IMR-90 (cell line): ENCODE measurements at regions not wholly inside any gene's neighbourhood (a gene's known extent, or its start where the extent isn't known, plus 50 kb on each side); places are given as distances from the start of the nearest gene placed in this dataset.
"Not testable (repeated sequence)": the region's sequence is repeated elsewhere in the genome, so short reads cannot be mapped to it uniquely, and the experiment has no call there.

Source experiments
- ATAC-seq: fragments of 200-7000 bp; cut with Tn5 transposase; 2 replicates; pipeline ENCODE4 v1.9.1; 2020; ENCODE audit warnings: low read depth, mild to moderate bottlenecking, moderate library complexity
- BruUV-seq: library from RNA; stranded (reverse); fragments of 400-500 nt; replicated peaks from 2 replicates; lab custom pipeline; 2021; lab: Mats Ljungman, UMichigan
- CTCF ChIA-PET: fragments of 300-600 bp; formaldehyde crosslinking; extraction: SDS; loops from one replicate; lab custom pipeline; 2021; ENCODE audit warnings: antibody characterized with exemption; lab: Yijun Ruan, JAX
- POLR2A ChIA-PET: fragments of 300-600 bp; sonication (Branson Sonifier 250); formaldehyde crosslinking; loops from one replicate; lab custom pipeline; 2022; ENCODE audit warnings: antibody characterized with exemption; ENCODE audit not compliant: unreplicated experiment; lab: Charles Lee
- DNase-seq: peaks from one replicate; pipeline ENCODE4 v3.0.0; 2013
- H2AFZ ChIP-seq: replicated peaks from 2 replicates; pipeline ENCODE3; 2013; ENCODE audit warnings: low read length, mild to moderate bottlenecking; ENCODE audit not compliant: poor library complexity
- H2AK5ac ChIP-seq: 2 replicates; pipeline ENCODE4 v1.6.1; 2013; ENCODE audit warnings: low read depth, low read length, inconsistent platforms
- H2AK9ac ChIP-seq: replicated peaks from 2 replicates; pipeline ENCODE3; 2013; ENCODE audit warnings: mild to moderate bottlenecking, low read depth, low read length, moderate library complexity; ENCODE audit not compliant: poor library complexity
- H2BK120ac ChIP-seq: 2 replicates; pipeline ENCODE4 v1.6.1; 2013; ENCODE audit warnings: low read depth, low read length, inconsistent platforms
- H2BK15ac ChIP-seq: 3 replicates; pipeline ENCODE4 v1.6.1; 2013; ENCODE audit warnings: low read depth, low read length, inconsistent platforms
- H2BK20ac ChIP-seq: 2 replicates; pipeline ENCODE4 v1.6.1; 2013; ENCODE audit warnings: low read depth, mild to moderate bottlenecking, inconsistent platforms, low read length, moderate library complexity
- H2BK5ac ChIP-seq: 2 replicates; pipeline ENCODE4 v1.6.1; 2013; ENCODE audit warnings: mild to moderate bottlenecking, low read depth, low read length, inconsistent platforms; ENCODE audit not compliant: poor library complexity, severe bottlenecking
- H3K14ac ChIP-seq: replicated peaks from 2 replicates; pipeline ENCODE4 v1.6.1; 2013; ENCODE audit warnings: low read depth, low read length, inconsistent platforms
- H3K18ac ChIP-seq: 2 replicates; pipeline ENCODE4 v1.6.1; 2013; ENCODE audit warnings: low read depth, low read length, control low read depth
- H3K23ac ChIP-seq: 2 replicates; pipeline ENCODE4 v1.6.1; 2013; ENCODE audit warnings: low read depth, low read length, inconsistent platforms
- H3K27ac ChIP-seq: 2 replicates; pipeline ENCODE4 v1.5.1; 2013; ENCODE audit warnings: mild to moderate bottlenecking, control low read depth, low read length; ENCODE audit not compliant: insufficient read depth
- H3K27me3 ChIP-seq: 2 replicates; pipeline ENCODE4 v1.6.1; 2013; ENCODE audit warnings: low read length; ENCODE audit not compliant: control insufficient read depth, insufficient read depth
- H3K36me3 ChIP-seq: 2 replicates; pipeline ENCODE4 v1.6.1; 2013; ENCODE audit warnings: low read length, mixed read lengths; ENCODE audit not compliant: control insufficient read depth, insufficient read depth
- H3K4ac ChIP-seq: 2 replicates; pipeline ENCODE4 v1.6.1; 2013; ENCODE audit warnings: low read depth, low read length, inconsistent platforms
- H3K4me1 ChIP-seq: 2 replicates; pipeline ENCODE4 v1.6.1; 2013; ENCODE audit warnings: low read length, mixed read lengths; ENCODE audit not compliant: control insufficient read depth, insufficient read depth
- H3K4me2 ChIP-seq: 2 replicates; pipeline ENCODE4 v1.6.1; 2013; ENCODE audit warnings: low read depth, mild to moderate bottlenecking, control low read depth, low read length, moderate library complexity
- H3K4me3 ChIP-seq: 2 replicates; pipeline ENCODE4 v1.5.1; 2013; ENCODE audit warnings: low read depth, mild to moderate bottlenecking, control low read depth, low read length, moderate library complexity; ENCODE audit not compliant: insufficient read depth
- H3K56ac ChIP-seq: 2 replicates; pipeline ENCODE4 v1.6.1; 2013; ENCODE audit warnings: low read length, inconsistent platforms; ENCODE audit not compliant: insufficient read depth; ENCODE audit errors: extremely low read depth
- H3K79me1 ChIP-seq, 2 experiments: 2 replicates each; pipeline ENCODE4 v1.6.1; 2013; ENCODE audit warnings: low read length in 2 of 2, inconsistent platforms in 1 of 2, low read depth in 1 of 2
- H3K9ac ChIP-seq: 2 replicates; pipeline ENCODE4 v1.6.1; 2013; ENCODE audit warnings: low read depth, low read length, control low read depth
- H3K9me1 ChIP-seq: 2 replicates; pipeline ENCODE4 v1.6.1; 2013; ENCODE audit warnings: low read length, inconsistent platforms; ENCODE audit not compliant: insufficient read depth
- H3K9me3 ChIP-seq: 2 replicates; pipeline ENCODE4 v1.6.1; 2013; ENCODE audit warnings: low read length; ENCODE audit not compliant: control insufficient read depth, insufficient read depth
- H4K20me1 ChIP-seq: 2 replicates; pipeline ENCODE4 v1.6.1; 2013; ENCODE audit warnings: low read length, inconsistent platforms; ENCODE audit not compliant: insufficient read depth
- H4K5ac ChIP-seq: 2 replicates; pipeline ENCODE4 v1.6.1; 2013; ENCODE audit warnings: mild to moderate bottlenecking, low read depth, low read length, control low read depth
- H4K8ac ChIP-seq, 2 experiments: 2 replicates each; pipeline ENCODE4 v1.6.1; 2013; ENCODE audit warnings: low read depth in 2 of 2, low read length in 2 of 2, control low read depth in 1 of 2, inconsistent platforms in 1 of 2
- H4K91ac ChIP-seq: 2 replicates; pipeline ENCODE4 v1.6.1; 2013; ENCODE audit warnings: low read depth, low read length, inconsistent platforms; ENCODE audit not compliant: insufficient read depth
- CHD1 ChIP-seq: IDR thresholded peaks from 2 replicates; pipeline ENCODE4 v1.6.1; 2012; ENCODE audit warnings: low read depth, low read length, improper control_type of control experiment
- MAFK ChIP-seq: IDR thresholded peaks from 2 replicates; pipeline ENCODE4 v1.6.1; 2012; ENCODE audit warnings: low read depth, low read length, improper control_type of control experiment
- POLR2A ChIP-seq: IDR thresholded peaks from 2 replicates; pipeline ENCODE4 v1.6.1; 2012; ENCODE audit warnings: mild to moderate bottlenecking, low read depth, low read length
- WGBS, 2 experiments: methylation state at CpG; one replicate each; pipeline versions ENCODE4 v1.1.5 to v1.1.7; 2013; ENCODE audit warnings: missing lambda C conversion rate in 2 of 2; ENCODE audit not compliant: insufficient read length in 1 of 2; ENCODE audit errors: extremely low coverage in 2 of 2; 5-methylcytosine and 5-hydroxymethylcytosine counted together
- dilution Hi-C: fragments of 300-500 bp; cut with HindIII; formaldehyde crosslinking; loops from one replicate; pipeline ENCODE4 v1.14.3; 2018; ENCODE audit warnings: low sequenced_read_pairs; ENCODE audit not compliant: unreplicated experiment
- in situ Hi-C: fragments of 300-500 bp; cut with MboI; formaldehyde crosslinking; loops from 3 replicates; pipeline ENCODE4 v1.14.3; 2019; ENCODE audit warnings: low sequenced_read_pairs, inconsistent platforms, mixed read lengths
- intact Hi-C: fragments of 100-400 bp; cut with micrococcal nuclease; formaldehyde crosslinking; loops from 2 replicates; pipeline ENCODE4 v1.10.0; 2022

- in situ Hi-C loops (no loop called here), intact Hi-C loops (no loop called here), dilution Hi-C loops (no loop called here)
- Histone ChIP-seq H3K4me2 (no peak overlapping the region), H4K5ac (no peak overlapping the region), H3K4ac (no peak overlapping the region), H3K23ac (no peak overlapping the region), H4K20me1 (no peaks in the 10 kb centered on the region), H3K4me1 (peaks cover 4% of the 10 kb centered on the region; the same call in 1 of the 2 replicates), H3K56ac (no peak overlapping the region), H3K27ac (no peak overlapping the region), H3K9me3 (no peaks in the 10 kb centered on the region), H2AFZ (no peak overlapping the region), H2BK120ac (no peak overlapping the region), H3K27me3 (no peaks in the 10 kb centered on the region), H2BK5ac (no peak overlapping the region), H4K91ac (no peak overlapping the region), H3K4me3 (no peak overlapping the region), H3K18ac (no peak overlapping the region; the same call in 1 of the 2 replicates), H2AK5ac (no peak overlapping the region), H3K14ac (no peak overlapping the region), H2BK15ac (no peak overlapping the region), H4K8ac (no peak overlapping the region), H3K9ac (no peak overlapping the region), H2BK20ac (no peak overlapping the region), H2AK9ac (no peak overlapping the region), H3K36me3 (no peaks in the 10 kb centered on the region), H3K79me1 (no peaks in the 10 kb centered on the region), H3K9me1 (peaks cover 5% of the 10 kb centered on the region)
- no CpG with 5 or more reads among the region's 3 CpGs for WGBS, 2 experiments
- no peak for TF ChIP-seq CHD1
- no peak for TF ChIP-seq MAFK
- TF ChIP-seq POLR2A, result no peak
- ChIA-PET CTCF (no interaction called here), POLR2A (no interaction called here)
- ATAC-seq (peak; percentile 53), DNase-seq (peak; percentile 15)
- BruUV-seq, result no TSS peak
Measured at GRCh38 chr1:199089393-199090122, 450.7 kb downstream of the PTPRC start.

DNA sequence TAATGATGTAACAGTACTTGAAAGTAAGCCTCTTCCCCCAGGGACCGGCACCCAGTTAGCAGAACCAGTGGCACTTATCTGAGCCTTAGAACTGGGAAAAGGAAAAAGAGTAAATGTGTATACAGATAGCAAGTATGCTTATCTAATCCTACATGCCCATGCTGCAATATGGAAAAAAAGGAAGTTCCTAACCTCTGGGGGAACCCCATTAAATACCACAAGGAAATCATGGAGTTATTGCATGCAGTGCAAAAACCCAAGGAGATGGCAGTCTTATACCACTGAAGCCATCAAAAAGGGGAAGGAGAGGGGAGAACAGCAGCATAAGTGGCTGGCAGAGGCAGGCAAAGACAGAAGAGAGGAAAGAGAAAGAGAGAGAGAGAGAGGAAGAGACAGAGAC lies 456.8 kb downstream of the PTPRC start:
- H3K4me3 ChIP-seq, H2AK5ac ChIP-seq, H3K27me3 ChIP-seq, H3K4ac ChIP-seq, H3K56ac ChIP-seq, H2BK5ac ChIP-seq, H3K9me1 ChIP-seq, intact Hi-C loops, BruUV-seq, H2BK20ac ChIP-seq, H4K91ac ChIP-seq, H3K14ac ChIP-seq, H3K4me1 ChIP-seq, H3K4me2 ChIP-seq, H2AFZ ChIP-seq, CTCF ChIA-PET, DNase-seq, POLR2A ChIA-PET, dilution Hi-C loops, H3K79me1 ChIP-seq, H4K5ac ChIP-seq, H4K8ac ChIP-seq, H3K18ac ChIP-seq, H3K23ac ChIP-seq, in situ Hi-C loops, ATAC-seq, H3K27ac ChIP-seq, H4K20me1 ChIP-seq, H2BK15ac ChIP-seq, H3K9me3 ChIP-seq, H3K36me3 ChIP-seq, H2BK120ac ChIP-seq, H3K9ac ChIP-seq, H2AK9ac ChIP-seq: not testable (repeated sequence)
- WGBS, 2 experiments, result no CpG with 5 or more reads among the region's 1 CpG
